Gastrocnemius medialis (tissue), 4 donors: ENCODE measurements at regions not wholly inside any gene's neighbourhood (a gene's known extent, or its start where the extent isn't known, plus 50 kb on each side); places are given as distances from the start of the nearest gene placed in this dataset.

Source experiments
- ATAC-seq, 2 donors: fragments of 150-250 bp; one replicate each; pipeline ENCODE4 v1.9.1; 2016
- DNase-seq, 2 donors: peaks; one replicate each; pipeline ENCODE4 v3.0.0-alpha.2; 2019
- H3K27ac ChIP-seq, 4 donors: fragments of 200-600 bp; sonication (generic); 1 replicate in 1 of 4; 2 replicates in 3 of 4; pipeline ENCODE4 v1.5.1; 2016 to 2018; ENCODE audit warnings: mild to moderate bottlenecking in 2 of 4, moderate library complexity in 1 of 4
- H3K27me3 ChIP-seq, 3 donors: fragments of 200-600 bp; sonication (generic) in 2 of 3; 1 replicate in 1 of 3; 2 replicates in 2 of 3; pipeline versions ENCODE4 v1.5.1 to v1.6.0; 2016 to 2019; ENCODE audit warnings: mild to moderate bottlenecking in 1 of 3, moderate library complexity in 1 of 3
- H3K36me3 ChIP-seq, 2 donors: fragments of 200-600 bp; sonication (generic) in 1 of 2; one replicate each; pipeline ENCODE4 v1.5.1; 2017 to 2018
- H3K4me1 ChIP-seq, 2 donors: fragments of 200-600 bp; sonication (generic) in 1 of 2; one replicate each; pipeline ENCODE4 v1.5.1; 2016 to 2017; ENCODE audit warnings: mild to moderate bottlenecking in 2 of 2
- H3K4me3 ChIP-seq, 4 donors: fragments of 200-600 bp; sonication (generic) in 3 of 4; 1 replicate in 1 of 4; 2 replicates in 3 of 4; pipeline ENCODE4 v1.5.1; 2016 to 2019; ENCODE audit warnings: mild to moderate bottlenecking in 2 of 4
- H3K9me3 ChIP-seq, 3 donors: fragments of 200-600 bp; sonication (generic) in 2 of 3; 1 replicate in 1 of 3; 2 replicates in 2 of 3; pipeline ENCODE4 v1.5.1; 2016 to 2019
- POLR2A ChIP-seq, 2 donors: fragments of 450-650 bp; IDR thresholded peaks; one replicate each; pipeline ENCODE4 v1.6.1; 2017; ENCODE audit warnings: antibody characterized with exemption in 2 of 2, mild to moderate bottlenecking in 2 of 2, moderate library complexity in 2 of 2
- in situ Hi-C, 4 donors: fragments of 200-750 bp; cut with MboI; loops; one replicate each; pipeline versions ENCODE4 v1.15.0 to v1.8.0; 2017; ENCODE audit warnings: low sequenced_read_pairs in 4 of 4
- intact Hi-C: fragments of 100-400 bp; cut with DNase I; formaldehyde crosslinking; loops from one replicate; pipeline ENCODE4 v1.15.1; 2023; ENCODE audit warnings: low total_unique reads
- TF ChIP-seq, protein P1 (sequence below), 5 experiments: fragments of 450-650 bp in 3 of 5; fragments of 200-600 bp in 2 of 5; sonication (generic) in 2 of 5; IDR thresholded peaks in 4 of 5; conservative IDR thresholded peaks in 1 of 5; 1 replicate in 4 of 5; 2 replicates in 1 of 5; pipeline ENCODE4 v1.5.1; 2016 to 2019; ENCODE audit warnings: antibody characterized with exemption in 5 of 5, mild to moderate bottlenecking in 3 of 5, moderate library complexity in 3 of 5

DNA sequence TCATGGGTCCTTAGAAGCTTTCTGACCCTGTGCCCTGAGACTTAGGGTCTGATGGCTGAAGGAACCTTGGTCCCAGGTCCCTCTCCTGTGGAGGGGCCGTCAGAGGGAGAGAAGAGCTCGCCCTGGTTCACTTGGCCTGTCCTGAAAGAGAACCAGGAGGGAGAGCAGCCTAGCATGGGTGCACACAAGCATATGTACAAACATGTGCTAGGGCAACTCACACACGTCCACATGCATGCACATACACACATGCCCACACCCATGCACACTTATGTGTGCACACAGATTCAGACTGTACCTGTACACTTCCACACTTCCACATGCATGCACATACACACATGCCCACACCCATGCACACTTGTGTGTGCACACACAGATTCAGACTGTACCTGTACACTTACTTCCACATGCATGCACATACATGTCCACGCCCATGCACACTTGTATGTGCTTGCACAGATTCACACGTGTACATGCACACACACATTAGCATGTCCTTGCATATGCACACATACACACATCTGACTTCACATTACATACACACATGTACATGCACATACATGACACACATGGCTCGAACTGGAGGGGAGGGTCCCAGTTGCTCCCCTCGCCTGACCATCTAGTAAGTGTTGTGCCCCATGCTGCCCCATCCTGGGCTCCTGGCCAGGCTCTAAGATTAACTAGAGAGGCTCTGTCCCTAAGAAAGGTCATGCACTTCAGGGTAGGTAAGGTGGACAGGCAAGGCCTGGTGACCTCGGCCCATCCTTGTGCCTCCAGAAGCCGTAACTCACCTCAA, 122.0 kb downstream of the METRNL start:
- Histone ChIP-seq H3K36me3 (no peaks in the 10 kb centered on the region), H3K4me1 (peaks cover 29 to 30% of the 10 kb centered on the region in 2 donors), H3K9me3 (no peaks in the 10 kb centered on the region), H3K27me3 (no peaks in the 10 kb centered on the region), H3K27ac (peak overlapping the region; percentile 59 to 69 (median 64)), H3K4me3 (no peak overlapping the region)
- ATAC-seq, result no peak
- intact Hi-C loops, result no loop called here
- in situ Hi-C loops, result no loop called here
- peak; percentile 1 to 8 for DNase-seq
- TF ChIP-seq POLR2A (IDR thresholded peaks at IDR 0.05), result no peak
- TF ChIP-seq, protein P1, sequence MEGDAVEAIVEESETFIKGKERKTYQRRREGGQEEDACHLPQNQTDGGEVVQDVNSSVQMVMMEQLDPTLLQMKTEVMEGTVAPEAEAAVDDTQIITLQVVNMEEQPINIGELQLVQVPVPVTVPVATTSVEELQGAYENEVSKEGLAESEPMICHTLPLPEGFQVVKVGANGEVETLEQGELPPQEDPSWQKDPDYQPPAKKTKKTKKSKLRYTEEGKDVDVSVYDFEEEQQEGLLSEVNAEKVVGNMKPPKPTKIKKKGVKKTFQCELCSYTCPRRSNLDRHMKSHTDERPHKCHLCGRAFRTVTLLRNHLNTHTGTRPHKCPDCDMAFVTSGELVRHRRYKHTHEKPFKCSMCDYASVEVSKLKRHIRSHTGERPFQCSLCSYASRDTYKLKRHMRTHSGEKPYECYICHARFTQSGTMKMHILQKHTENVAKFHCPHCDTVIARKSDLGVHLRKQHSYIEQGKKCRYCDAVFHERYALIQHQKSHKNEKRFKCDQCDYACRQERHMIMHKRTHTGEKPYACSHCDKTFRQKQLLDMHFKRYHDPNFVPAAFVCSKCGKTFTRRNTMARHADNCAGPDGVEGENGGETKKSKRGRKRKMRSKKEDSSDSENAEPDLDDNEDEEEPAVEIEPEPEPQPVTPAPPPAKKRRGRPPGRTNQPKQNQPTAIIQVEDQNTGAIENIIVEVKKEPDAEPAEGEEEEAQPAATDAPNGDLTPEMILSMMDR (IDR thresholded peaks at IDR 0.05 in 4 of 5, conservative IDR thresholded peaks at IDR 0.05 in 1 of 5), result no peak

DNA sequence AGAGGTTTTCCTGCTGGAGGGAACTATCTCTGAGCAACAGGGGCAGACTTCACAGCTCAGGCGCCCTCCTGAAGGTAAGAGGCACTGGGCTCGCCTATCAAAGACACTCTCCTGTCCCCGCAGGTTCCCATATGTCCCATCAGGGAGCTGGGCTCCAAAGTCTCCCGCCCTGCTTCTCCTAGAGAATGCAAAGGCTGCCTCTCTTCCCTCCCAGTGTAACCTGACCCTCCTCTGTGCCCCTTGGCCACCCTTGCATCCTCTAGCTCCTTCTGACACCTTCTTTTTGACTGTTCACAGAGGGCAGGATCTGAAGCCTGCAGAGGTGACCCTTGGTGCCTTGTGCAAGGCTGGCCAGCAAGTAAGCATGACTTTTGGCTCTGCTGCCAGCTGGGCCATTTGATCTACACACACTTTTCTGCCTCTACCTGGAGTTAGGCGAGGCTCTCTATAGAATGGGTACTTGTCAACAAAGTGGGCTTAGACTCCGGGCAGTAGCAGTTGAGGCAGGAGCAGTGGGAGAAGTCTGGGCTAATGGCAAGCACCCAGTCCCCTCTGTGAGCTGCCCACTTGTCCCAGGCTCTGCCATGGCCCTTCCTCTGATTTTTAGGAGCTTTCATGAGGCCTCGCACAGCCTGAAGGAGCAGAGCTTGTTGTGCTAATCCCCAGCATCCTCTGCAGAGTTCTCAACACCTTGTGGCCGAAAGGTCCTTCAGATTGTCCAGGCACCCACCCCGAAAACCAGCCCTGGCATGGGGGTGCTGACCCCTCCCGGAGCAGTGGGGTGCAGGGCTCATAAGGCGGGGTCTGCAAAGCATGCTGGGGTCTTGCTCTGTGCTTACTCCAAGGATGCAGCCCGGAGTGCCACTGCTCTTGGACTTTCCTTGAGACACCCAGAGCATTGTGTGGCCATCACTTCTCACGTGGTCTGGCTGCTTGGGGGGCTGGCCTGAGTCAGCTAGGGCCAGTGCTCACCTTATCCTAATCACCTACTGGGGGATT, 122.9 kb downstream of the METRNL start:
- intact Hi-C loops, result no loop called here
- no peak for TF ChIP-seq POLR2A (IDR thresholded peaks at IDR 0.05)
- TF ChIP-seq, protein P1 (IDR thresholded peaks at IDR 0.05 in 4 of 5, conservative IDR thresholded peaks at IDR 0.05 in 1 of 5), result no peak
- in situ Hi-C loops, result no loop called here
- Histone ChIP-seq H3K9me3 (no peaks in the 10 kb centered on the region), H3K27me3 (no peaks in the 10 kb centered on the region), H3K27ac (peak overlapping the region in 3 of 4 donors; percentile 62 to 75 (median 68)), H3K36me3 (no peaks in the 10 kb centered on the region), H3K4me3 (no peak overlapping the region), H3K4me1 (peaks cover 22 to 28% of the 10 kb centered on the region in 2 donors)
- peak; percentile 1 to 15 for DNase-seq
- no peak for ATAC-seq

DNA sequence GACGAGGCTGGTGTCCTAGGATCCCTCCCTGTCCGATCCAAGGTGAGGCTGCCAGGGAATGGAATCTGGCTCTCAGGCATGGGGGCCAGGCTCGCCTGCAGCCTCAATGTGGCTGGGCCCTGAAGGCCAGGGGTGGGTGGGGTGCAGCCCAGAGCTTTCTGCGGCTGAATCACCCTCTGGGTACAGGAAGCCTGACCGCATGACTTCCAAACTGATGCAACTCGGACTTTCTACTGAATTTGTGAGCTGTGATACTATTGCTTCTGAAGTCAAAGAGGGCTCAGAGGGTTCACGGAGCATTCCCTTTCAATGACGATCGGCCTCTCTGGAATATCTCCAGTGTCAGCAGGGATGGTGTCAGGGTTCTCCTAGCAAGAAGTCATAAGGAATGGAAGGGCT, 123.7 kb downstream of the METRNL start:
- H3K27ac ChIP-seq, result peak overlapping the region; percentile 41 to 75 (median 65)
- H3K36me3 ChIP-seq, result no peaks in the 10 kb centered on the region
- intact Hi-C loops (no loop called here), in situ Hi-C loops (no loop called here)
- H3K4me1 ChIP-seq, result peaks cover 22 to 28% of the 10 kb centered on the region in 2 donors
- no peaks in the 10 kb centered on the region for H3K27me3 ChIP-seq
- H3K9me3 ChIP-seq, result no peaks in the 10 kb centered on the region
- DNase-seq (peak; percentile 63 to 74), ATAC-seq (peak; percentile 72 to 74)
- no peak overlapping the region for H3K4me3 ChIP-seq
- TF ChIP-seq, protein P1 (IDR thresholded peaks at IDR 0.05 in 4 of 5, conservative IDR thresholded peaks at IDR 0.05 in 1 of 5), result no peak
- peak in 1 of 2 donors; percentile 34 for TF ChIP-seq POLR2A (IDR thresholded peaks at IDR 0.05)

DNA sequence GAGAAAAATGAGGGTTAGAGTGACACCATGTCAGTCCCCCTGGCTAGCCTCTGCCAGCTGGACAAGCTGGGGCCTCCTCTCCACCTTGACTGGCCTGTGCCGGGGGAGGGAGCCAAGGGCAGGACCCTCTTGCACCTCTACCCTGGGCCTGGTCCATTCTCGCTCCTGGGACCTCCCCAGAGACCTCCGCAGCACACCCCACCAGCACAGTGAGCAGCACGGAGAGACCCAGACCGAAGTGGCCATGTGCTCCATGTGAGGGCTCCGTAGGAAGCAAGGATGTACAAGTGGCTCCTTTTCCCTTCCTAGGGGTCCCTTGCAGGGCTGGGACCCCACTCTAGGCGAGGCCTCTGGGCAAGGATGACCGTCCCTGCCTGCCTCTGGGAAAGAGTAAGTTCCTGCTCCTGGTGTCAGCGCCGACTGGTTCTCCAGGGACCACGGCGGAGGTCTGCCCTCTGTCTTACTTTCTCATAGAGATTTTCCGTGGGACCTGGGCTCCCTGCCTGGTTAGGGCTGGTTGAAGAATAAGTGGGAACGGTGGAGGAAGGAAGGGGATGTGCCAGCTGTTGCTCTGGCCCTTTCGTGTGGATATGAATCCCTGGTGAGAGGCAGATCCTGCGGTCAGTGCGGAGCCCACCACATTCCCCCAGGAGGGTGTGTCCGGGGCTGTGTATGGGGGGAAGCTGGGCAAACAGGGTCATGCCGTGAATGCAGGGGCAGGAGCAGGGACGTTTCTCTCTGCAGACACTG, 124.2 kb downstream of the METRNL start:
- peaks cover 22 to 28% of the 10 kb centered on the region in 2 donors for H3K4me1 ChIP-seq
- no peaks in the 10 kb centered on the region for H3K36me3 ChIP-seq
- H3K9me3 ChIP-seq, result no peaks in the 10 kb centered on the region
- in situ Hi-C loops (no loop called here), intact Hi-C loops (no loop called here)
- H3K27me3 ChIP-seq, result no peaks in the 10 kb centered on the region
- H3K27ac ChIP-seq, result peak overlapping the region; percentile 41 to 75 (median 65)
- no peak for ATAC-seq
- peak; percentile 1 to 33 for DNase-seq
- TF ChIP-seq POLR2A (IDR thresholded peaks at IDR 0.05), result no peak
- TF ChIP-seq, protein P1 (IDR thresholded peaks at IDR 0.05 in 4 of 5, conservative IDR thresholded peaks at IDR 0.05 in 1 of 5), result no peak
- no peak overlapping the region for H3K4me3 ChIP-seq
